WTC11 (cell line): ENCODE measurements at regions not wholly inside any gene's neighbourhood (a gene's known extent, or its start where the extent isn't known, plus 50 kb on each side); places are given as distances from the start of the nearest gene placed in this dataset.

Source experiments
- JUN ChIP-seq: sonication (generic); formaldehyde crosslinking; IDR thresholded peaks from 2 replicates; pipeline ENCODE4 v1.8.0; 2023; ENCODE audit warnings: mild to moderate bottlenecking, missing genetic modification reagents
- SOX15 ChIP-seq: fragments of 250-450 bp; sonication (Bioruptor Pico); IDR thresholded peaks from 2 replicates; pipeline ENCODE4 v1.9.0; 2021; ENCODE audit warnings: mild to moderate bottlenecking
- TCF7 ChIP-seq: sonication (generic); formaldehyde crosslinking; IDR thresholded peaks from 2 replicates; pipeline ENCODE4 v1.8.0; 2022; ENCODE audit warnings: mild to moderate bottlenecking, low read depth, missing genetic modification reagents, moderate library complexity
- TF ChIP-seq, protein P1 (sequence below): fragments of 200-600 bp; IDR thresholded peaks from 2 replicates; pipeline ENCODE4 v1.8.0; 2022; ENCODE audit warnings: antibody characterized with exemption
- TF ChIP-seq, protein P2 (sequence below): sonication (generic); formaldehyde crosslinking; IDR thresholded peaks from 2 replicates; pipeline ENCODE4 v1.8.1; 2022; ENCODE audit warnings: mild to moderate bottlenecking, moderate library complexity, missing genetic modification reagents
- TF ChIP-seq, protein P3 (sequence below): sonication (generic); formaldehyde crosslinking; IDR thresholded peaks from 2 replicates; pipeline ENCODE4 v1.8.1; 2023; ENCODE audit warnings: mild to moderate bottlenecking, missing genetic modification reagents, moderate library complexity

DNA sequence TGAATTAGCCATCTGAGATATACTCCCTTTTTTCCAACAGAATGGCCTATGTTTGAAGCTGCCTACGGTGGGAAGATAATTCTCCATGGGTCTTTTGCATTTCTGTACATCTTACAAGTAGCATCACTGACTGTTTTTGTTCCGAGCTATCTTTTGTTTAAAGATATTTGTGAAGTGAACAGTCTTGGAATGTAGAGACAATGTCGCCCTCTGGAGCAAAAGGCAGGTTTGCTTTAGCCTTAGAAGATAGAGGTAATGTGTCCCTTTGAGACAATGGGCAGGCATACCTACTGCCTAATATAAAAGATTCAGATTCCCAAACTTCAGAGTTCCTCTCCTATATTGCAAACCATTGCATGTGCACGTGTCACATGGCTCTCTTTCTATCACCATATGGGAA, 347.8 kb upstream of the CNR1 start:
- TF ChIP-seq SOX15 (CRISPR knock-in tag) = no peak
- TF ChIP-seq, protein P1, sequence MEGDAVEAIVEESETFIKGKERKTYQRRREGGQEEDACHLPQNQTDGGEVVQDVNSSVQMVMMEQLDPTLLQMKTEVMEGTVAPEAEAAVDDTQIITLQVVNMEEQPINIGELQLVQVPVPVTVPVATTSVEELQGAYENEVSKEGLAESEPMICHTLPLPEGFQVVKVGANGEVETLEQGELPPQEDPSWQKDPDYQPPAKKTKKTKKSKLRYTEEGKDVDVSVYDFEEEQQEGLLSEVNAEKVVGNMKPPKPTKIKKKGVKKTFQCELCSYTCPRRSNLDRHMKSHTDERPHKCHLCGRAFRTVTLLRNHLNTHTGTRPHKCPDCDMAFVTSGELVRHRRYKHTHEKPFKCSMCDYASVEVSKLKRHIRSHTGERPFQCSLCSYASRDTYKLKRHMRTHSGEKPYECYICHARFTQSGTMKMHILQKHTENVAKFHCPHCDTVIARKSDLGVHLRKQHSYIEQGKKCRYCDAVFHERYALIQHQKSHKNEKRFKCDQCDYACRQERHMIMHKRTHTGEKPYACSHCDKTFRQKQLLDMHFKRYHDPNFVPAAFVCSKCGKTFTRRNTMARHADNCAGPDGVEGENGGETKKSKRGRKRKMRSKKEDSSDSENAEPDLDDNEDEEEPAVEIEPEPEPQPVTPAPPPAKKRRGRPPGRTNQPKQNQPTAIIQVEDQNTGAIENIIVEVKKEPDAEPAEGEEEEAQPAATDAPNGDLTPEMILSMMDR = no peak
- no peak for TF ChIP-seq TCF7 (CRISPR knock-in tag)
- TF ChIP-seq, protein P2, sequence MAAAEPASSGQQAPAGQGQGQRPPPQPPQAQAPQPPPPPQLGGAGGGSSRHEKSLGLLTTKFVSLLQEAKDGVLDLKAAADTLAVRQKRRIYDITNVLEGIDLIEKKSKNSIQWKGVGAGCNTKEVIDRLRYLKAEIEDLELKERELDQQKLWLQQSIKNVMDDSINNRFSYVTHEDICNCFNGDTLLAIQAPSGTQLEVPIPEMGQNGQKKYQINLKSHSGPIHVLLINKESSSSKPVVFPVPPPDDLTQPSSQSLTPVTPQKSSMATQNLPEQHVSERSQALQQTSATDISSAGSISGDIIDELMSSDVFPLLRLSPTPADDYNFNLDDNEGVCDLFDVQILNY (CRISPR knock-in tag) = no peak
- TF ChIP-seq JUN (CRISPR knock-in tag) = no peak
- TF ChIP-seq, protein P3, sequence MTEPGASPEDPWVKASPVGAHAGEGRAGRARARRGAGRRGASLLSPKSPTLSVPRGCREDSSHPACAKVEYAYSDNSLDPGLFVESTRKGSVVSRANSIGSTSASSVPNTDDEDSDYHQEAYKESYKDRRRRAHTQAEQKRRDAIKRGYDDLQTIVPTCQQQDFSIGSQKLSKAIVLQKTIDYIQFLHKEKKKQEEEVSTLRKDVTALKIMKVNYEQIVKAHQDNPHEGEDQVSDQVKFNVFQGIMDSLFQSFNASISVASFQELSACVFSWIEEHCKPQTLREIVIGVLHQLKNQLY (CRISPR knock-in tag) = no peak
